HG02759 (cell line): ENCODE measurements at regions not wholly inside any gene's neighbourhood (a gene's known extent, or its start where the extent isn't known, plus 50 kb on each side); places are given as distances from the start of the nearest gene placed in this dataset.

Experiments
- ATAC-seq: cut with Tn5 transposase; IDR thresholded peaks from one replicate; pipeline ENCODE4 v1.9.1; 2021; ENCODE audit warnings: mild to moderate bottlenecking, moderate library complexity; ENCODE audit not compliant: unreplicated experiment

- ATAC-seq, result no peak
Observed at GRCh38 chr13:110097013-110097412, 209.9 kb downstream of the COL4A1 start.

- no peak for ATAC-seq
Observed at GRCh38 chr13:110092831-110093247, 214.1 kb downstream of the COL4A1 start.

- ATAC-seq, result no peak
Observed at GRCh38 chr13:110089815-110090214, 217.1 kb downstream of the COL4A1 start.

GRCh38 chr13:110089100-110089499, 217.9 kb downstream of the COL4A1 start:
- no peak for ATAC-seq

GRCh38 chr13:110073982-110074381, 233.0 kb downstream of the COL4A1 start:
- no peak for ATAC-seq

- no peak for ATAC-seq
Observed at GRCh38 chr13:110070511-110071120, 236.3 kb downstream of the COL4A1 start.

GRCh38 chr13:110070046-110070445, 236.9 kb downstream of the COL4A1 start:
- ATAC-seq, result no peak

- ATAC-seq, result no peak
Observed at GRCh38 chr13:110068176-110068473, 238.8 kb downstream of the COL4A1 start.

- ATAC-seq, result no peak
Observed at GRCh38 chr13:110067355-110068175, 239.4 kb downstream of the COL4A1 start.

GRCh38 chr13:110065780-110066179, 241.2 kb downstream of the COL4A1 start:
- ATAC-seq, result no peak

GRCh38 chr13:110063490-110064421, 243.2 kb downstream of the COL4A1 start:
- no peak for ATAC-seq

GRCh38 chr13:110062777-110063442, 244.0 kb downstream of the COL4A1 start:
- ATAC-seq, result no peak

- ATAC-seq, result no peak
Observed at GRCh38 chr13:110062077-110062776, 244.7 kb downstream of the COL4A1 start.

- no peak for ATAC-seq
Observed at GRCh38 chr13:110061270-110061669, 245.7 kb downstream of the COL4A1 start.

GRCh38 chr13:110057052-110057451, 249.9 kb downstream of the COL4A1 start:
- no peak for ATAC-seq

- no peak for ATAC-seq
Observed at GRCh38 chr13:110056640-110057039, 250.3 kb downstream of the COL4A1 start.

GRCh38 chr13:110055089-110055488, 251.9 kb downstream of the COL4A1 start:
- peak; percentile 94 for ATAC-seq

GRCh38 chr13:110054041-110054440, 252.9 kb downstream of the COL4A1 start:
- ATAC-seq, result no peak

GRCh38 chr13:110047496-110047895, 259.5 kb downstream of the COL4A1 start:
- ATAC-seq, result no peak

- no peak for ATAC-seq
Observed at GRCh38 chr13:110046811-110047210, 260.1 kb downstream of the COL4A1 start.
